HCT116 (cell line): ENCODE measurements at regions not wholly inside any gene's neighbourhood (a gene's known extent, or its start where the extent isn't known, plus 50 kb on each side); places are given as distances from the start of the nearest gene placed in this dataset.

Experiments used
- ATAC-seq: fragments of 200-7000 bp; cut with Tn5 transposase; 2 replicates; pipeline ENCODE4 v1.9.1; 2020; ENCODE audit warnings: mild to moderate bottlenecking, moderate library complexity
- BruUV-seq: library from RNA; stranded (reverse); fragments of 400-500 nt; replicated peaks from 2 replicates; lab custom pipeline; 2021; lab: Mats Ljungman, UMichigan
- CTCF ChIA-PET: fragments of 300-600 bp; sonication (Branson Sonifier 250); formaldehyde crosslinking; loops from one replicate; lab custom pipeline; 2021; ENCODE audit warnings: antibody characterized with exemption; lab: Charles Lee
- POLR2A ChIA-PET: fragments of 300-600, 350-600 bp; sonication (Branson Sonifier 250); formaldehyde crosslinking; loops from one replicate; lab custom pipeline; 2021; ENCODE audit warnings: antibody characterized with exemption; lab: Charles Lee
- RAD21 ChIA-PET, 2 experiments: fragments of 300-600 bp; sonication (Branson Sonifier 250); formaldehyde crosslinking; loops; one replicate each; lab custom pipeline; 2023; ENCODE audit warnings: low total read pairs in 2 of 2; ENCODE audit not compliant: uncharacterized antibody in 2 of 2, unreplicated experiment in 2 of 2, low non-redundant PET in 1 of 2; lab: Charles Lee
- DNase-seq: peaks from one replicate; pipeline ENCODE4 v3.0.0-alpha.2; 2010; ENCODE audit warnings: low read depth, low spot score
- H2AFZ ChIP-seq: fragments of 200-600 bp; shearing (Covaris generic), sonication (generic); 2 replicates; pipeline ENCODE4 v1.6.1; 2017; ENCODE audit warnings: low read depth, mixed run types, mixed read lengths, antibody characterized with exemption, low read length; ENCODE audit not compliant: poor library complexity, severe bottlenecking
- H3K27ac ChIP-seq: 2 replicates; pipeline ENCODE4 v1.5.1; 2012; ENCODE audit warnings: low read depth, low read length
- H3K27me3 ChIP-seq: fragments of 200-600 bp; sonication (generic); 2 replicates; pipeline ENCODE4 v1.6.1; 2016; ENCODE audit warnings: mixed run types, low read length, mixed read lengths; ENCODE audit not compliant: insufficient read depth
- H3K36me3 ChIP-seq, 2 experiments: fragments of 200-500 bp in 1 of 2; fragments of 200-600 bp in 1 of 2; sonication (Bioruptor generic) in 1 of 2; sonication (generic) in 1 of 2; 2 replicates each; pipeline versions ENCODE4 v1.5.1 to v1.6.1; 2014 to 2016; ENCODE audit warnings: low read length in 2 of 2, inconsistent platforms in 1 of 2, mixed read lengths in 1 of 2, mixed run types in 1 of 2; ENCODE audit not compliant: insufficient read depth in 2 of 2, control insufficient read depth in 1 of 2
- H3K4me1 ChIP-seq, 2 experiments: fragments of 200-600 bp in 1 of 2; sonication (generic) in 1 of 2; 2 replicates each; pipeline versions ENCODE4 v1.5.1 to v1.6.1; 2012 to 2017; ENCODE audit warnings: low read length in 2 of 2, inconsistent platforms in 1 of 2, mild to moderate bottlenecking in 1 of 2, mixed read lengths in 1 of 2, mixed run types in 1 of 2, moderate library complexity in 1 of 2; ENCODE audit not compliant: insufficient read depth in 2 of 2, control insufficient read depth in 1 of 2
- H3K4me2 ChIP-seq: fragments of 200-600 bp; sonication (generic); 2 replicates; pipeline ENCODE4 v1.6.1; 2017; ENCODE audit warnings: mixed run types, low read length, mixed read lengths
- H3K4me3 ChIP-seq, 2 experiments: fragments of 200-600 bp in 1 of 2; sonication (generic) in 1 of 2; replicated peaks in 1 of 2; 2 replicates each; pipeline ENCODE4 v1.5.1; 2011 to 2016; ENCODE audit warnings: low read length in 2 of 2, control low read depth in 1 of 2, low read depth in 1 of 2, mild to moderate bottlenecking in 1 of 2, mixed read lengths in 1 of 2, mixed run types in 1 of 2
- H3K79me2 ChIP-seq: fragments of 200-600 bp; sonication (generic); 2 replicates; pipeline ENCODE4 v1.6.1; 2017; ENCODE audit warnings: mild to moderate bottlenecking, mixed run types, low read length, moderate library complexity, mixed read lengths; ENCODE audit not compliant: insufficient read depth
- H3K9ac ChIP-seq: fragments of 200-600 bp; sonication (generic); 2 replicates; pipeline ENCODE4 v1.6.1; 2016; ENCODE audit warnings: low read length, mixed read lengths
- H3K9me2 ChIP-seq: fragments of 200-600 bp; sonication (generic), shearing (Covaris generic); 2 replicates; pipeline ENCODE4 v1.6.1; 2017; ENCODE audit warnings: mixed run types, mild to moderate bottlenecking, moderate library complexity; ENCODE audit not compliant: insufficient read depth
- H3K9me3 ChIP-seq, 2 experiments: fragments of 200-500 bp in 1 of 2; fragments of 200-600 bp in 1 of 2; sonication (Bioruptor generic) in 1 of 2; sonication (generic) in 1 of 2; 2 replicates each; pipeline ENCODE4 v1.6.1; 2014 to 2017; ENCODE audit warnings: low read length in 2 of 2, mixed read lengths in 2 of 2, inconsistent platforms in 1 of 2, low read depth in 1 of 2, mild to moderate bottlenecking in 1 of 2, mixed run types in 1 of 2, moderate library complexity in 1 of 2; ENCODE audit not compliant: control insufficient read depth in 1 of 2, insufficient read depth in 1 of 2
- H4K20me1 ChIP-seq: fragments of 200-600 bp; sonication (generic), shearing (Covaris generic); 2 replicates; pipeline ENCODE4 v1.6.1; 2017; ENCODE audit warnings: mixed run types, mild to moderate bottlenecking, moderate library complexity; ENCODE audit not compliant: insufficient read depth
- ATF3 ChIP-seq: IDR thresholded peaks from 2 replicates; pipeline ENCODE4 v1.6.1; 2012
- EZH2phosphoT487 ChIP-seq: fragments of 200-600 bp; IDR thresholded peaks from 2 replicates; pipeline ENCODE4 v1.6.1; 2018; ENCODE audit warnings: antibody characterized with exemption, borderline replicate concordance
- JUND ChIP-seq: IDR thresholded peaks from 2 replicates; pipeline ENCODE4 v1.6.1; 2012
- POLR2AphosphoS5 ChIP-seq: IDR thresholded peaks from 2 replicates; pipeline ENCODE4 v1.6.1; 2011; ENCODE audit warnings: mild to moderate bottlenecking, low read depth, low read length, moderate library complexity
- SIN3A ChIP-seq: IDR thresholded peaks from 2 replicates; pipeline ENCODE4 v1.6.1; 2012; ENCODE audit warnings: low read depth
- SRF ChIP-seq: IDR thresholded peaks from 2 replicates; pipeline ENCODE4 v1.6.1; 2012; ENCODE audit warnings: low read depth
- intact Hi-C: fragments of 100-400 bp; cut with micrococcal nuclease; formaldehyde crosslinking; loops from 2 replicates; pipeline ENCODE4 v1.10.0; 2022
- TF ChIP-seq, protein P1 (sequence below): IDR thresholded peaks from 2 replicates; pipeline ENCODE4 v1.6.1; 2012

DNA sequence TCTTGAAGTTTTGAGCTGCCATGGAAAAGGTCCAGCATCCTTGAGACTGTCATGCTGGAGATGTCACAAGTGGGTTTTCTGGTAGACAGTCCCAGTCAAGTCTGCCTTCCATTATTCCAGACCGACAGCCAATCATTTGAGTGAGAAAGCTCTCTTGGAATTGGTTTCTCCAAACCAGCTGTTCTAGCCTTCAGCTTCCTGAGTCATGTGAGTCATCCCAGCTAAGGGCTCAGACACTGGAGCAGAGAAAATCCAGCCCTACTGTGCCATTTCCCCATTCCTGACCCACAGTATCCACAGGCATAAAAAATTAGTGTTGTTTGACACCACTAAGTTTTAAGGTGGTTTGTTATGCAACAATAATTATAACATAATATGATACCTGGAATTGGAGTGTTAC is 219.0 kb downstream of the ADRA2A start:
- no TSS peak for BruUV-seq

DNA sequence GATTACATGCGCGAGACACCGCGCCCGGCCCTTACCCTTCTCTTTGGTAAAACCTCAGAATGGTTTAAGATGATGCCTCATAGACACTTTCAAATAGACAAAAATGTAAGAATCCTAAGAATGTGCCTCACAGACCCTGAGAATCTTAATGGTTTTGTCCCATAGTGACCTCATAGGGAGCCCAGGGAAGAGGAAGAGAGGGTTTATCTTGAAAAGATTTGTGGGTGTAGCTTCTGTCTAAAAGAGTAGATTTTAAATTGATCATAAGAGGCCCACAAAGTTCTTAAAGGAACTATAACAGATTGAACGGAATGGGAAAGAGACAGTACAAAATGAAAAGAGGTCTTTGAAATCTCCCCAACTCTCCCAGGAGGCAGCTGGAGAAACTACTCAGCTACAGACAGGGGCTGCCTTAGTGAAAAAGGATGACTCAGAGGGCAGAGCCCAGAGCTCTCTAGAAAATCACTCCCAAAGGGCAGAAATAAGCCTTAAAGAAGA is 220.6 kb downstream of the ADRA2A start:
- TF ChIP-seq ATF3 = no peak
- Histone ChIP-seq H4K20me1 (no peaks in the 10 kb centered on the region), H2AFZ (no peak overlapping the region), H3K9me3 (no peaks in the 10 kb centered on the region), H3K27me3 (peaks cover 46% of the 10 kb centered on the region), H3K27ac (no peak overlapping the region), H3K9ac (no peak overlapping the region), H3K4me1 (no peaks in the 10 kb centered on the region), H3K79me2 (no peaks in the 10 kb centered on the region), H3K36me3 (no peaks in the 10 kb centered on the region), H3K4me3 (no peak overlapping the region), H3K4me2 (no peak overlapping the region), H3K9me2 (no peaks in the 10 kb centered on the region)
- ChIA-PET CTCF (no interaction called here), POLR2A (no interaction called here), RAD21 (no interaction called here)
- DNase-seq (no peak), ATAC-seq (no peak)
- BruUV-seq = no TSS peak
- intact Hi-C loops = no loop called here

More for the DNA sequence above, 219.0 kb downstream of the ADRA2A start:
- no peak for DNase-seq
- H3K4me2 ChIP-seq = no peak overlapping the region
- no peak overlapping the region for H3K4me3 ChIP-seq
- H3K9ac ChIP-seq = no peak overlapping the region
- no peak overlapping the region for H3K27ac ChIP-seq
- ChIA-PET CTCF (no interaction called here), POLR2A (no interaction called here), RAD21 (no interaction called here)
- intact Hi-C loops = no loop called here
- H3K9me3 ChIP-seq = no peaks in the 10 kb centered on the region
- no peak for ATAC-seq
- H3K9me2 ChIP-seq = no peaks in the 10 kb centered on the region
- TF ChIP-seq, protein P1, sequence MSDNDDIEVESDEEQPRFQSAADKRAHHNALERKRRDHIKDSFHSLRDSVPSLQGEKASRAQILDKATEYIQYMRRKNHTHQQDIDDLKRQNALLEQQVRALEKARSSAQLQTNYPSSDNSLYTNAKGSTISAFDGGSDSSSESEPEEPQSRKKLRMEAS = no peak
- TF ChIP-seq SRF (no peak), SIN3A (no peak), EZH2phosphoT487 (no peak), POLR2AphosphoS5 (no peak), JUND (no peak)
- no peaks in the 10 kb centered on the region for H3K36me3 ChIP-seq
- no peaks in the 10 kb centered on the region for H4K20me1 ChIP-seq
- H3K4me1 ChIP-seq = no peaks in the 10 kb centered on the region
- peaks cover 34% of the 10 kb centered on the region for H3K27me3 ChIP-seq
- no peaks in the 10 kb centered on the region for H3K79me2 ChIP-seq
- no peak overlapping the region for H2AFZ ChIP-seq
